ENCODE measurements at regions not wholly inside any gene's neighbourhood (a gene's known extent, or its start where the extent isn't known, plus 50 kb on each side); places are given as distances from the start of the nearest gene placed in this dataset.
"Not testable (repeated sequence)": the region's sequence is repeated elsewhere in the genome, so short reads cannot be mapped to it uniquely, and the experiment has no call there.

DNA sequence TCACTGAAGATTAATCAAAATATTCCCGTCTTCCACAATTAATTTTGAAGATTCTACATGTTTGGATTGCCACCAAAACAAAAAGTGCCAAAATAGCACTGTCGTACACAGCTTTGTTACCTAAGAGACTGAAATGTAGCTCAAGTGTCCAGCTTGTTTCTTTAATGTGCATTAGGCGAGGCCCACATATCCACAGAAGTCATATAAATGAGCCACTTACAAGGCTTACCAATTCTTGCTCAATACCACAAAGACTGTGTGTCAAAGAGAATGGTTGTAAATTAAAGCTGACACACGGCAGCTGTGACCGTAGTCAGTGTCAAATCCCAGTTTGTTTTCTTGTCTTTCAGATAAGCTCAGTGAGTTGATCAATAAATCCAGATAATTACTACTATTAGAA, 639.4 kb upstream of the TBL1XR1 start:
- H3K9me3 Mint-ChIP-seq, result no peaks in the 10 kb centered on the region
- H3K27ac Mint-ChIP-seq, result no peak overlapping the region
- no peaks in the 10 kb centered on the region for H3K27me3 Mint-ChIP-seq (ENCODE audit: low read depth)

DNA sequence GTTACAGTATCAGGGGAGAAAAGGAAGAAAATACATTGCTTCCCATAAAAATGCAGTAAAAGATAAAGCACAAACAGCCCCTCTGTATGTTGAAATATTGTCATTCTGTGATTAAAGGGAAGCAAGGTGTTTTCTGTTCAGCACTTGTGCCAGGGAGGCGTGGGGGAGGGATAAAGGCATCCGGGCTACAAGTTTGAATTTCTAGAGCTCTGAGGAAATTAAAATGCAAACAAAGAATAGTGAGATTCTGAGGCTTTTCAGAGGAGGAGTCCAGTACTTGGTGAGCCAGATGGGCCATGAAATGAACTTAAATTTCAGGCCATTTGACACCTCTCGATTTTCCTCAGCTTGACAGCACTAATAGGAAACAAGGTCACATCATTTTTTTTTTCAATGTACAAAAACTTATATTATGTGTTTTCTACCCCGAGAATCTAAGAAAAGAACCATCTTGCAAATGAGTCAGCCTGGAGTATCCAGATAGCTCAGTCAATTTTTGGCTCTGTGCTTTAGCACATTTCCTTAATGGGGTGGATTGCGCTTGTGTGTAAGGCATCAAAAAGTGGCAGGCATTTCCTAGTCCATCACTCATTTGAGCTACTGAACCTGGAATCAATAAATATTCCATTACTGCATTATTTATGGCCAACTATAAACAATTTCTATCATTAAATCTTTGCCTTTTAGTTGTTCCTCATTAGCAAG, 640.8 kb upstream of the TBL1XR1 start:
- Mint-ChIP-seq H3K4me1 (ENCODE audit: low read depth) (no peaks in the 10 kb centered on the region), H3K27ac (no peak overlapping the region), H3K9me3 (no peaks in the 10 kb centered on the region), H3K4me3 (no peak overlapping the region), H3K27me3 (ENCODE audit: low read depth) (no peaks in the 10 kb centered on the region), H3K36me3 (ENCODE audit: low read depth) (no peaks in the 10 kb centered on the region)

More for the DNA sequence above, 639.4 kb upstream of the TBL1XR1 start:
- Mint-ChIP-seq H3K4me3 (no peak overlapping the region), H3K4me1 (ENCODE audit: low read depth) (no peaks in the 10 kb centered on the region), H3K36me3 (ENCODE audit: low read depth) (no peaks in the 10 kb centered on the region)

DNA sequence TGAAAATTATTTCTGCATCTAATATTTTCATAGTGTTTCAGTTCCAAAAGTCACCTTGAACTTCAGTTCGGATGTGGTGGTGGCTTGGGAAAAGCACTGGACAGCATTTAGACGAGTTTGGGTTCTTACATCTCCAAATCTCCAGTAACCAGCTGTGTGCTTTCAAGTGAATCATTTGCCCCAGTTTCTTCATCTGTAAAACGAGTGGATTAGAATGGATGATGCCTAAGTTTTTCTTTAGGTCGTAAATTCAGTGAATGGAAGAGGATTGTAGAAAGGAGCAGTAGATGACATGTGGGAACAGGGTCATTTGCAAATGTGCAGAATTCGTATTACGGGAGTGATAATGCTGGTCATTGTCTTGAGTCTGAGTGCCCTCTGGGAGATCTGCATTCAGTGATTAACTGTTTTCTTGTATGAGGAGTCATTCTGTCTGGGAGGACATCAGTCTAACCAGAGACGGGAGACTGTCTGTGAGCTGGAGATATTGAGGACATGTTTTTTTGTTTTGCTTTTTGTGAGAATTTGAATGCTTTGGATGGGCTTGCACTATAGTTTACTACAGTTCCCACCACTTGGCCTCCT, 641.6 kb upstream of the TBL1XR1 start:
- no peaks in the 10 kb centered on the region for H3K36me3 Mint-ChIP-seq (ENCODE audit: low read depth)
- H3K27ac Mint-ChIP-seq, result no peak overlapping the region
- no peak overlapping the region for H3K4me3 Mint-ChIP-seq
- H3K27me3 Mint-ChIP-seq (ENCODE audit: low read depth), result no peaks in the 10 kb centered on the region
- H3K9me3 Mint-ChIP-seq, result no peaks in the 10 kb centered on the region
- no peaks in the 10 kb centered on the region for H3K4me1 Mint-ChIP-seq (ENCODE audit: low read depth)

DNA sequence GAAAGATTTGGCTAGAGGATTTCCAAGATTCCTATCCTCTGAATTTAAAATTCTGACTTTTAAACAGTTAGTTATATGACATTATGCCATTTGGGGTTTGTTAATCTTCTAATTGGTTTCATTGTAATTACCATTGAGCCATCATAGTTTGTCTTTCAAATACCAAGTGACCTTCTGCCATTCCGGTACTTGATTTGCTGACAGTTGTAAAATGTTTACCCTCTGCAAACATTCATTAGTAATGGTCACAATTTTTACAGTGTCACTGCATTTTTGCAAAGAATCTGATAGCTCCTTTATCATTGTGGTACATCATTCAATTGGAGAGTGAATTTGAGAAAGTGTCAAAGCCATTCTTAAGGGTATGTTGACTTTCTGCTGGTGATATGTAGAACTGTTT, 645.0 kb upstream of the TBL1XR1 start:
- H3K4me3 Mint-ChIP-seq, result no peak overlapping the region
- no peaks in the 10 kb centered on the region for H3K9me3 Mint-ChIP-seq
- H3K27me3 Mint-ChIP-seq (ENCODE audit: low read depth), result no peaks in the 10 kb centered on the region
- no peak overlapping the region for H3K27ac Mint-ChIP-seq
- no peaks in the 10 kb centered on the region for H3K36me3 Mint-ChIP-seq (ENCODE audit: low read depth)
- H3K4me1 Mint-ChIP-seq (ENCODE audit: low read depth), result no peaks in the 10 kb centered on the region

DNA sequence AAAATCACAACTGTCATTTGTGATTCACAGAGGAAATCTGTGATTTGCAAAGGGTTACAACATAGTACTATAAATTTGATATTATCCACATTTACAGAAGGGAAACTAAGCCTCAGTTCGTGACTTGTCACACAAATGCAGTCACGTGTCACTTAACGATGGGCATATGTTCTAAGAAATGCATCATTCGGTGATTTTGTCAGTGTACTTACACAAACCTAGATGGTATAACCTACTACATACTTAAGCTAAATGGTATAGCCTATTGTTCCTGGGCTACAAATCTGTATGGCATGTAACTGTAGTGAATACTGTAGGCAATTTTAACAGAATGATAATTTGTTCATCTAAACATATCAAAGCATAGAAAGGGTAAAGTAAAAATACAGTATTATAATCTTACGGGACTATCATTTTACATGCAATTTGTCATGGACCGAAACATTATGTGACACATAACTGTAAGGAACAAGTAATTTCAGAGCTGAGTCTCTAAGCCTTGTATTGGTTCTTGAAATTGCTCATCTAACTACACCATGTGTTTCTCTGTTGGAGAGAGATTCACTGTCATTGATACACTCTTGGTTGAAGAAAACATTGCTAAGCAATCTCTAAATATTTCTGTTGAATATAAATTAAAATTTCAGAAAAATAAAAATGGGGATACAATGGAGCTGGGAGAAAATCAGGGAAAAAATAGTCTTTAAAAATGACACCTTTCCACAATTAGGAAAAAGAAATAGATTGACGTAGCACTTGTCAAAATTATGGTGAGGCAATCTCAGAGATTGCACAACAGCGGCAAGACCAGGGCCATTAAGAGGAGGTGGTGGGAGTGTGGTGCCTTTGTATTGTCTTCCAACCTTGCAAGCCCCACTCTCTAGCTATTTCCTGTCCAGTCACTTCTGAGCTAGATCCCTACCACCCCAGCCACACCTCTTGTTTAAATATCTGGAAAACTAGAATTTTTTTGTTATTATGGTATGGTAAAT, 645.8 kb upstream of the TBL1XR1 start:
- no peaks in the 10 kb centered on the region for H3K9me3 Mint-ChIP-seq
- no peaks in the 10 kb centered on the region for H3K27me3 Mint-ChIP-seq (ENCODE audit: low read depth)
- H3K4me3 Mint-ChIP-seq, result no peak overlapping the region
- no peaks in the 10 kb centered on the region for H3K4me1 Mint-ChIP-seq (ENCODE audit: low read depth)
- H3K36me3 Mint-ChIP-seq (ENCODE audit: low read depth), result no peaks in the 10 kb centered on the region
- H3K27ac Mint-ChIP-seq, result no peak overlapping the region

DNA sequence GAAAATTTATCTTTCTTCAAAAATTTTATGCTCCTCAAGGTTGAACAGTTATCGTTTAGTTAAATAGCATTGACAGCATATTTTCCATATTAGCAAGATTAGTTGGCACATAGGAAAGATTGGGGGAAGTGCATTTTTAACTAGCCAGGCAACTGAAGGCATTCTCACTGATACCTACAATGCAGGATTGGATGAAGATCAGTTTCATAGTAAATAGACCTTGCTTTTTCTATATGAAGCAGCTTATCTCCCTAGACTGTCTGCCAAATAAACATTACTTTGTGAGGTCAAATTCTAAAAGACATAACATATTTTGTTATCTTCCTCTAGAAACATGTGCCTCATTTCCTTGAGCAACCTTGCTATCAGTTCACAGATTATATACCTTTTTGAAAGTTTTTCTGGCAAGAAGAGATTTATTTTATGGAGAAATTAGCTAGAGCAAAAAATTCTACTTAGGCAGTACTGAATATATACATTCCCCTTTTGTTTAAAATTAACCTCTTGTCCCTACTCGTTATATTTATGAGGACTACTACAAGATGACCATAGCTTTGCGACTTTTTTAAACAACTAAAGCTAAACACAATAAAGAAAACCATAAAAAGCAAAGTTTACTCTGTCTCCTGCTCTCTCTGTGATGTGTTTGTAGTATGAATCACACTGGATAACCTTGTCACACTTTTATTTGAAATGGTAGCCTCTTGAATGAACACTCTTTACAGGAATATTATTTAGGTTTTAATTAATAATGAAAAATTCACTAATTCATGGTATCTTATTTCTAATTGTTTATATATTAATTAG, 654.9 kb upstream of the TBL1XR1 start:
- Mint-ChIP-seq H3K9me3 (no peaks in the 10 kb centered on the region), H3K36me3 (ENCODE audit: low read depth) (no peaks in the 10 kb centered on the region), H3K4me1 (ENCODE audit: low read depth) (no peaks in the 10 kb centered on the region), H3K4me3 (no peak overlapping the region), H3K27me3 (ENCODE audit: low read depth) (no peaks in the 10 kb centered on the region), H3K27ac (no peak overlapping the region)

DNA sequence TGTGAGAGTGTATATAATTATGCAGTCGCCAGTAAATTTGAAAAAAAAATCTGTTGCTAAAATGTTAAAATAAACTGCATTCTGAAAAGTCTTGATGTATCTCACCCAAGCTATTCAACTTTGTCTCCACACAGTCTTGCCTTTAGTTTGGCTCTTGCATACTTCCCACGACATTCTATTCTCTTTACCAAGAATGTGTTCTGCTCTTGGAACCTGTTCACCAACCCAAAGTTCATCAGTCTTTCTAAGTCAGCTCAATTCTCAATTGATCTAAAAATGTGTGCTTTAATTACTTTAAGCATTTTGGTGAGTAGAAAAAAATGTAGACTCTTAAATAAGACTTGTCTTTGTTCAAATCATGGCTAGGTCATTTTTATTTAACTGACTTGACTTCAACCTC, 657.7 kb upstream of the TBL1XR1 start:
- Mint-ChIP-seq H3K9me3 (peaks cover 6% of the 10 kb centered on the region), H3K36me3 (ENCODE audit: low read depth) (no peaks in the 10 kb centered on the region), H3K4me1 (ENCODE audit: low read depth) (no peaks in the 10 kb centered on the region), H3K27ac (no peak overlapping the region), H3K4me3 (no peak overlapping the region), H3K27me3 (ENCODE audit: low read depth) (no peaks in the 10 kb centered on the region)

DNA sequence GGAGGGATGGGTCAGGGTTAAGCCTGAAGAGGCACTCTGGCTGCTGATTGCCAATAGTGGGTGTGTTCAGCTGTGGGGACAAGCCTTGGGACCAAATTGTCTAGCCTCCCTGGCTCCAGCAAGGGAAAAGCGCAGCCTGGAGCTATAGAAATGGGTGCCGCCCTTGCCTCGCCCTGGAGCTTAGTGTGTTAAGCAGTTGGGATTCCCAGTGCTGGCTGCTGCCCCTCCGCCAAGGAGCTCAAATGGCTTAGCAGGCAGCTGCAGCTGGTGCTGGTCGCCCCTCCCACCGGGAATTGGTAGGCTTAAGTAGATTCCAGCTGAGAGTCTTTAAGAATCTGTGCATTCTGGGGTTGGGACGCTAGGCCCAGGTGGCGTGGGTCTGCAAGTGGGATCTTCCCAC, 662.9 kb upstream of the TBL1XR1 start:
- H3K4me3 Mint-ChIP-seq, result no peak overlapping the region
- no peak overlapping the region for H3K27ac Mint-ChIP-seq
- no peaks in the 10 kb centered on the region for H3K4me1 Mint-ChIP-seq (ENCODE audit: low read depth)
- peaks cover 26% of the 10 kb centered on the region for H3K9me3 Mint-ChIP-seq
- H3K27me3 Mint-ChIP-seq (ENCODE audit: low read depth), result no peaks in the 10 kb centered on the region
- H3K36me3 Mint-ChIP-seq (ENCODE audit: low read depth), result no peaks in the 10 kb centered on the region

DNA sequence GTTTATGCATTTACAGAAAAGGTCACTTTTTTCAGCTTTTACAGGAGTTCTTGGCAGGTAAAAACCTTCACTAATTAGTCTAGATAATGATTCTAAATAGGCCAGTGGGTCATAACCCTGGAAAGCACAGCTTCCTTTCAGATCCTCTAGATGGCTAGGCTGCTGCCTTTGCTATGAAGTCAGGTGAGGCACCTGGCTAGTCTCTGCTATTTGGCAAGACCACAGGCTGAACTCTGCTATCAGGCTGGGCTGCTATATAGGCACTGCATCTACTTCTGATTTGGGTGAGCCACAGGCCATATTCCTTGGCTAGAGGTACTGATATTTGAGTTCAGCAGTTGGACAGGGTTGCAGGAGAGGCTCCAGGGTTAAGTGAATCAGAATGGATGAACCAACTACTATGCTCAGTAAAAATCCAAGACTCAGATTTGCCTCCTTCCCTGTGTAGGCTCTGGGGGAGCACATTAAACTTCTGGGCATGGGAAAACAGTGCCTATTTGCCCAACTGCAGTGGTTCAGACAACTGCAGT, 665.7 kb upstream of the TBL1XR1 start:
- Mint-ChIP-seq H3K27ac (no peak overlapping the region), H3K27me3 (ENCODE audit: low read depth) (no peaks in the 10 kb centered on the region), H3K36me3 (ENCODE audit: low read depth) (no peaks in the 10 kb centered on the region), H3K4me1 (ENCODE audit: low read depth) (no peaks in the 10 kb centered on the region), H3K4me3 (no peak overlapping the region), H3K9me3 (peaks cover 32% of the 10 kb centered on the region)

DNA sequence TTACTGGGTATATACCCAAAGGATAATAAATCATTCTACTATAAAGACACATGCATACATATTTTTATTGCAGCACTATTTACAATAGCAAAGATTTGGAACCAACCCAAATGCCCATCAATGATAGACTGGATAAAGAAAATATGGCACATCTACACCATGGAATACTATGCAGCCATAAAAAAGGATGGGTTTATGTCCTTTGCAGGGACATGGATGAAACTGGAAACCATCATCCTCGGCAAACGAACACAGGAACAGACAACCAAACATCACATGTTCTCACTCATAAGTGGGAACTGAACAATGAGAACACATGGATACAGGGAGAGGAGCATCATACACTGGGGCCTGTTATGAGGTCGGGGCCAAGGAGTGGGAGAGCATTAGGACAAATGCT, 665.0 kb upstream of the KCNMB2 start:
- not testable (repeated sequence) for H3K27ac Mint-ChIP-seq; H3K4me3 Mint-ChIP-seq; H3K27me3 Mint-ChIP-seq (ENCODE audit: low read depth); H3K36me3 Mint-ChIP-seq (ENCODE audit: low read depth); H3K4me1 Mint-ChIP-seq (ENCODE audit: low read depth)
- peaks cover 36% of the 10 kb centered on the region for H3K9me3 Mint-ChIP-seq

DNA sequence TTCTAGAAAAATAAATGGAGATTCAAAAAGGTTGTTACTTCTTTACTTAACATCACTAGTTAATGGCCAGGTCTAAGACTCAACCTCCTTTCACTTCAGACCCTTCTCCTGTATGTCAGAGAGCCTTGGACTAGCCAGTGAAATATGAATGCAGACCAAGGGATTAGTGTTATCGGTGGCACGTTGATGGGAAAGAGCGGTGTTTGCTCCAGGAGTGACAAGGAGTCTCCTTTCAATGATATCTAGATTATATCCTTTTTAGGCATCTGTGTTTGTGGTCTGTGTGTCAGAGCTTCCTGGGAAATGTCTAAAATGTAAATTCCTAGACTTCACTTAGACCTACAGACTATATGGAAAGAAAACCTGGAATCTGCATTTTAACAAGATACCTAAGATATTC, 658.0 kb upstream of the KCNMB2 start:
- Mint-ChIP-seq H3K36me3 (ENCODE audit: low read depth) (no peaks in the 10 kb centered on the region), H3K27ac (no peak overlapping the region), H3K27me3 (ENCODE audit: low read depth) (no peaks in the 10 kb centered on the region), H3K4me3 (no peak overlapping the region), H3K4me1 (ENCODE audit: low read depth) (peaks cover 2% of the 10 kb centered on the region), H3K9me3 (peaks cover 3% of the 10 kb centered on the region)

DNA sequence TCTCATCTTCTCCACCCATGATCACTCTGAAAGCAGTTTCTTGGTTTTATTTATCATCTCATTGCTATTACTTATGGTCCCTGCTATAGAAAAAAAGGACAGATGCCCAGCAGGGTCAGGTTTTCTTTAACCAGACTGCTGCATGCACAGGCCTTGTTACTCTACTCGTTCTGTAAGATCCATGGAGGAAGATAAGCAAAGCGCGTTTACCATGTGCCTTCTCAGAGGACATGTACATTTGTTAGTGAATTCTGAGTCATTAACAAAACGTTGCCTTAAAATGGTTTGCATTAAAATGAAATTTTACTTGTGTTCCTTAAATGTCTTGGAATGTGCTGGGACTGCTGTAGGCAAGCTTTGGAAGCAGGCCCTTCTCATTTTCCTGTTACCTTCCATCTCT, 657.3 kb upstream of the KCNMB2 start:
- no peak overlapping the region for H3K27ac Mint-ChIP-seq
- H3K9me3 Mint-ChIP-seq, result peaks cover 3% of the 10 kb centered on the region
- peaks cover 7% of the 10 kb centered on the region for H3K4me1 Mint-ChIP-seq (ENCODE audit: low read depth)
- H3K4me3 Mint-ChIP-seq, result no peak overlapping the region
- no peaks in the 10 kb centered on the region for H3K27me3 Mint-ChIP-seq (ENCODE audit: low read depth)
- H3K36me3 Mint-ChIP-seq (ENCODE audit: low read depth), result no peaks in the 10 kb centered on the region

DNA sequence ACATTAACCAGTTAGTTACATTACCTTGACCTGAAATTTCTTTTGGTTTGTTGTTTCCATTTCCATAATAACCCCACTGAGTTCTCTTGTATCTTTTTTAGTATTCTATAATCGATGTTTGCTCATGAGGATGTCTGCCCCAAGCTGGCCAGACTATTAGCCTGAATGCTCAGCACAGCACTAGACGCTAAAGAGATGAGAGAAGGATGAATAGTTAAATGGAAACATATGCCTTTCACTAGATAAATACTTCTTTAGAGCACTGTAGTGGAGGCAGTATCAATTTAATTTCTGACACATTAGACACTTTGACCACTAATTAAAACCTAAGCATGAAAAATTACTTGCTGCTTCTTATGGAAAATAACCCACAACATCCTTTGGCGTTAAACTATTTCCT, 654.9 kb upstream of the KCNMB2 start:
- Mint-ChIP-seq H3K4me3 (no peak overlapping the region), H3K9me3 (peaks cover 3% of the 10 kb centered on the region), H3K36me3 (ENCODE audit: low read depth) (no peaks in the 10 kb centered on the region), H3K4me1 (ENCODE audit: low read depth) (peaks cover 9% of the 10 kb centered on the region), H3K27me3 (ENCODE audit: low read depth) (no peaks in the 10 kb centered on the region), H3K27ac (no peak overlapping the region)

DNA sequence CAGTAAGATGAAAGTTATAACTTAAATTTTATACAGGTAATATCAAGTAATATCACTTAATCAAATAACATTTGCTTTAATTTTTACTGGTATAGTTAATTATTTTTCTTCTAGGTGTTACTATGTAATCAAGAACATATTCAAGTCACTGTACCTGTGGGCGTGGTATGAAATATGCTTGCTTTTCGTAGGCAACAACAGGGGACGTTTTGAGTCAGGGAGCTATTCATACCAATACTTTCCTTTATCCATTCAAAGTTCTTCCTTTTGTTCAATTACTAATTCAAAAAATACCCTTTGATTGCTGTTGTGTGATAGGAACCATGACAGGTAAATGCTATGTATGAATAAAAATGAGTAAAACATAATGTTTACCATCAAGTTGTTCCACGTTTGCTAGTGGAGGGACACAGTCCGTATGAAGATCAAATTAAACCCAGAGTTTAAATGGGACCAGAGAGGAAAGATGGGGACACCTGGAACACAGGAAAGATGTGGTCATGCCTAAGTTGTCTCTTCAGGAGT, 654.0 kb upstream of the KCNMB2 start:
- no peak overlapping the region for H3K27ac Mint-ChIP-seq

More for the DNA sequence above, 654.0 kb upstream of the KCNMB2 start:
- no peaks in the 10 kb centered on the region for H3K27me3 Mint-ChIP-seq (ENCODE audit: low read depth)
- H3K9me3 Mint-ChIP-seq, result peaks cover 3% of the 10 kb centered on the region
- no peaks in the 10 kb centered on the region for H3K36me3 Mint-ChIP-seq (ENCODE audit: low read depth)
- no peak overlapping the region for H3K4me3 Mint-ChIP-seq
- H3K4me1 Mint-ChIP-seq (ENCODE audit: low read depth), result peaks cover 9% of the 10 kb centered on the region
